ENCODE measurements at regions not wholly inside any gene's neighbourhood (a gene's known extent, or its start where the extent isn't known, plus 50 kb on each side); places are given as distances from the start of the nearest gene placed in this dataset.
"Not testable (repeated sequence)": the region's sequence is repeated elsewhere in the genome, so short reads cannot be mapped to it uniquely, and the experiment has no call there.

DNA sequence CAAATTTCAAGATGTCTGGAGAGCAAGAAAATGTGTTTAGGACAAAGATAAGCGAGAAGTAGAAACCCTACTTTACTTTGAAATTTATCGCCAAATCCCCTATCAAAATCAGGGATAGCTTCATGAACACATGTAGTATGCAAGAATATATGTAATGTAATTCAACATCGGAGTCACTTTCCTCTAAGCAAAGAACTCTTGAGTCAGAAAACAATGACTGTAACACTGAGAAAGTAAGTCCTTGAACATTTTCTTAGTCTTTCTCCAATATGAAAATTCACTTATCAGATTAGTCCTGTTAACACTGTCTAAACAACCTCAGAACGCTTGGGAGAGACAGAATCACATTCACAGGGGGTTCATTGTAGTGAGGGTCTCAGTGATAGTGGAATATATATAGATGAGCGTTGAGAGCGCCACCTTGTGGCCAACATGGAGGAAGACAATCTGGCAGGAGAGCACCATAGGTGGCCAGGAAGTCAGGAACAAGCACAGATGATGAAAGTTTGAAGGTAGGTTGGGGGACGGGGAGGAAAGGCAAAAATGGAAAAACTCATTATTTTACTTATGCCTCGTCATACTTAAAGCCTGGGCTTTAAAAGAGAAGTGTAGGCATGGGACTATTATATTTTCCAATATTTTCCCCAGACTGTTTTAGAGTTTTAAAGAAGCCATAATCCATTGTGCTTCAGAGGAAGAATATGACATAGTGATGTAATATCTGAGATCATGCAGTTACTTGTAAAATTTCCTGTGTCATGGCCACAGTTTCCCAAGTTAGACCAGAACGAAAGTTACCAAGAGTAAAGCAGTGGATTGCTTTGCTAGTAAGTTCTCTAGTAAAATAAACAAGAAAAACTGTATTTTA, 115.5 kb upstream of the GNAI1 start:
- peak; percentile 14 for DNase-seq

DNA sequence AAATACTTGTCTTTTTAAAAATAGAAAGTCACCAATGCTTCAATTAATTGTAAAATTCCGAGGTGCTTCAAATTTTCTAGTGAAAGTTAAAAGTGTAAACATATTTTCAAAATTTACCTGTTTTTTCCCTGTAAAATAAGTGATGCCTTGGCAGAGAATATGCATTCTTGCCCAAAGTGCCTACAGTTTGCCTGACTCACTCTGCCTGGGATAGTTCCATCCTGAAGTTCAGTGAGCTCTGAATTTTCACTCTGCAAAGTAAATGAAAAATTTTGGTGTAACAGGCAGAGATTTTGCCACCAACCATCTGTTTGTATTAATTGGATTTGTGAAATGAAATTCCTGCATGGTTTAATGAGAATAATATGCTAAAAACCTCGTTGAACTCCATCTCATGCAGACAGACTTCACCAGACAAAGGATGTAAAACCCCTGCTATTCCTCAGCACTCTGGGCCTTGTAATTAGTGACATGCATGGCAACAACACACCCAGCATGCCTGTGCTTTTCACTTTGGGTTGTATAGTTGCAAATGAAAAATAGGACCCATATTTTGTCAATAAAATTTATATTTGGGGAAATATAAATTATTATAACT, 117.4 kb upstream of the GNAI1 start:
- no peak for DNase-seq

DNA sequence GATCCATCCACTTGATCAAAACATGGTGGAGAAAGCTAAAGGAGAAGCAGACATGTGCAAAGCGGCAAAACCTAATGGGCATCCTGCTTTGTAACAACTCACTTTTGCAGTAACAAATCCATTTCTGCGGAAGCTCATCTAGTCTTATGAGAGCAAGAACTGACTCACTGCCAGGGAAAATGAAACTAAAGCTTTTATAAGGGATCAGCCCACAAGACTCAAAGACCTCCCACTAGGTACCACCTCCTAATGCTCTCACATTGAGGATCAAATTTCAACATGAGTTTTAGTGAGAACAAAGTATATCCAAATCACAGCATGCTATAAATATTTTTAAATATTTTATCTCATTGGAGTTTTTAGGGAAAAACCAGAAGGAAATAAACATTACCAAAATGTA, 120.1 kb upstream of the GNAI1 start:
- no peak for DNase-seq

DNA sequence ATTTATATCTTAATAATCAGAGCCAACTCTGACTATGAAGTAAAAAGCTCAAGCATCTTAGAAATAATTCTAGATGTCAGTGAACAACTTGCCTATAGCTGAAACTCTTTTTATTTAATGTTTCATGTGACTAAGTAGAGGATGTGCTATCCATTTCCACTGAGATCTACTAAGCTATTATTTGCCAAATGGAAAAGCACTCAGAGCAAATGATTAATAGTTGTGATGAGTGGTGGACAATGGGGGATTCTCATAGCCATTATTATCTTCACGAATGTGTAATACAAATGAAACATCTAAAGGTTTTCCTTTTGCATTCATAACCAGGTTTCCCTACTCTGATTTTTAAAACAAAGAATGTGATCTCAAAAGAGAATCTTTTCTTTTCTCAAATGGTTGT, 126.6 kb upstream of the GNAI1 start:
- no peak for DNase-seq

DNA sequence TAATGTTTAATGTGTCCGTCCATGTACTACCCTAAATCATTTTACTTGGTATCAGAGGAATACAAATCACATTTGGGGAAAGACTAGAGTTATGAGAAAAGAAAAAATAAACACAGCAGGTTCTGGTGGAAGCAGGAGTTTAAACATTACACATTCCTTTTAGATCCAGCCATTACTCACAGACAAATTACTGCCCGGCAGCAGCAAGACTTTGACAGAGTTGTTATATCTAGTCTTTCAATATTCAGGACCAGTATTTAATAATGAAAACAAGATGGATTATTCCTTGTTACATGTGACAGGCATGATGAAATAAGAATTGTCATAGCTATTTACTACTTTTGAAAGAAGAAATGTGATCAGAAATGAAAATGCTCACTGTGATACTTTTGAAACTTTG, 131.8 kb upstream of the GNAI1 start:
- DNase-seq, result no peak

DNA sequence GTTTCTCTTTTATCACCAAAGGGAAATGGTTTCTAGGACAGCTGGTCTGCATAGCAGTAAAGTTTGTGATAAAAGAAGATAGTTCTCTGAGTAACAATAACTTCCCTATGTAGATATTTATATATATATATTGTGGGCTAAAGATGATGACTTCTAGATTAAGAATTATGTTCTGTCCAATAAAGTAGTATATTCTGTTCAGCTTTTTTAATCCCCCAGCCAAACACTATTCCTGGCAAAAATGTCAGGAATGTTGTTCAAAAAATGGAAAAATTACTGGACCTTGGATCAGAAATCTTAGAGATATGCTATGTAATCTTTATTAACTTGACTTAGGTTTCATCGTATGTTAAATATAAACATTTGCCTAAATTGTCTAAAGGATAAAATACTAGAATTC, 136.3 kb upstream of the GNAI1 start:
- DNase-seq, result no peak

DNA sequence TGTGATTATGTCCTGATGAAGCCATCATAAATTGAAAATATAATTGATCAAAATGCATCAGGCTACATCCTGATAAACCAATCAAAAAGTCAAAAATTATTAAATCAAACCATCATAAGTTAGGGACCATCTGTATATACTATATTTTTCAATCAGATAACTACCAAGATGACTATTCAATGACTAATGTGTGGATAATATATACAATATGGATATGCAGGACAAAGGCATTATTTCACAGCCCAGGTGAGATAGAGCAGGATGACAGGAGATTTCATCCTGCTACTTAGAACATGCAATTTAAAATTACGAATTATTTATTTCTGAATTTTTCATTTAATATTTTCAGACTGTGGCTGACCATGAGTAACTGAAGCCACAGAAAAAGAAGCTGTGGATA, 137.3 kb upstream of the GNAI1 start:
- no peak for DNase-seq

DNA sequence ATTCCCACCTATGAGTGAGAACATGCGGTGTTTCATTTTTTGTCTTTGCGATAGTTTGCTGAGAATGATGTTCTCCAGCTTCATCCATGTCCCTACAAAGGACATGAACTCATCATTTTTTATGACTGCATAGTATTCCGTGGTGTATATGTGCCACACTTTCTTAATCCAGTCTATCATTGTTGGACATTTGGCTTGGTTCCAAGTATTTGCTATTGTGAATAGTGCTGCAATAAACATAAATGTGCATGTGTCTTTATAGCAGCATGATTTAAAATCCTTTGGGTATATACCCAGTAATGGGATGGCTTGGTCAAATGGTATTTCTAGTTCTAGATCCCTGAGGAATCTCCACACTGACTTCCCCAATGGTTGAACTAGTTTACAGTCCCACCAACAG, 138.9 kb upstream of the GNAI1 start:
- not testable (repeated sequence) for DNase-seq

DNA sequence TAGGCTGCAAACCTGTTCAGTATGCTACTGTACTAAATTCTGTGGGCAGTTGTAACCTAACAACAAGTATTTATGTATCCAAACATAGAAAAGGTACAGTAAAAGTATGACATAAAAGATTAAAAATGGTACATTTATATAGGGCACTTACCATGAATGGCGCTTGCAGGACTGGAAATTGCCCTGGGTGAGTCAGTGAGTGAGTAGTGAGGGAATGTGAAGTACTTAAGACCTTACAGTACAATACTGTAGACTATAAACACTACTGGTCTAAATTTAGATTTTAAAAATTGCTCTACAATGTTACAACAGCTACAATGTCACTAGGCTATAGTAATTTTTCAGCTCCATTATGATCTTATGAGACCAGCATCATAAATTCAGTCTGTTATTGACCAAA, 146.0 kb upstream of the GNAI1 start:
- no peak for DNase-seq

DNA sequence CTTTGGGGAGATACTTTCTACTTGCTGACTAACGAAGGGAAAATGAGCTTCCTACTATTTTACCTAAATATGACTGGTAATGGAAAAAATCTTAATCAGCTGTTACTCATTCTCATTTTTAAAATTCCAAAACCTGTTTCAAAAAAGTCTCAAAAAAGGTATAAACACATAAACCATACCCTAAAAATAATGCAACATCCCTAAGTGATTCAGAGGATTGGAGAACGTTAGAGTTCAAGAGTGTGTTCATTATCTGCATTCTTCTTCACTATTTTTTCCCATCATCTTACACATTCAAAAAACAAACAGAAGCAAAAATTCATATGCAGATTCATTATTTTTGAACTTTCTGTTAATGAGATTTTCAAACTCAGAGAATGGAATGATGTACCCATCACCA, 150.4 kb upstream of the GNAI1 start:
- DNase-seq, result no peak

DNA sequence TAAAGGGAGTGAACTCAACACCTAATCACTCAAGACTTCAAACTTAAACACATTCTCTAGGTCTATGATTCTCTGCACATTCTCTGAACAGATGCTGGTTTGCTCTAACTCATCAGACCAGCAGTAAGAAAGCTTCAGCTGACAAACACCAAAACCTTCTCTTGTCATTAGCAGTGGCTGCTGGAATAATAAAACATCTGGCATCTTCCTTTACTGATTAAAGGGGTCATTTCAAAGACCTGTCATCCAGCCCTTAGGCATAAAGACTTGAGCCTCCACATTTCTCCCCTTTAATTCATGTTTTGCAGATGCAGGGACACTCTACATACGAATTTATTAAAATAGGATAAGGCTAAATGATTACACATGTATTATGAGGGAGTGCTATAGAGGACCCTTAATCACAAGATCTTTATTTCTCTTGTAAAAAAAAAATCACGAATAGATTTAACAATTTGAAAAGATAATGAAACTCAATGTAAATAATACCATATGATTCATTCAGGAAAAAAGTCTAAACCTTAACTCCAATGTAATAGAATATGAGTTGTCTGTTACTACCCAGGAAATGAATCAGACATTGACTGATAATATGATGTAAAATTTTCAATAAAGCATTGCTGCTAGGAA, 152.4 kb upstream of the GNAI1 start:
- no peak for DNase-seq

DNA sequence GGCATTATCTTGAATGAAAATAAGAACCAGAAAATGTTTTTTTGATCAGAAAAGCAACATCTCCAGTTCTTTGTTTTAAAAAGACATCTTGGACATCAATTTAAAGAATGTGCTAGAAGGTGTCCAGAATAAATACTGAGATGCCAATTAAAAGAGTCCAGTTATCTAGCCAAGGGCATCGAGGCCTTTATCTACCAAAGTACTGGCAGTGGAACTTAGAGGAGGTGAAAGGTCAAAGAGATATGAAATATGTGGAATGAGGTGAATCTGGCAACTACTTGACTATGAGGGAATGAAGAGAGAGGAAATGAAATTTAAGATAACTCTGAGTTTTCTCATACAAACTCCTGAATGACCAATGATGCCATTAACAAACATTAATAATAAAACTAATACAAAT, 154.3 kb upstream of the GNAI1 start:
- DNase-seq, result no peak

DNA sequence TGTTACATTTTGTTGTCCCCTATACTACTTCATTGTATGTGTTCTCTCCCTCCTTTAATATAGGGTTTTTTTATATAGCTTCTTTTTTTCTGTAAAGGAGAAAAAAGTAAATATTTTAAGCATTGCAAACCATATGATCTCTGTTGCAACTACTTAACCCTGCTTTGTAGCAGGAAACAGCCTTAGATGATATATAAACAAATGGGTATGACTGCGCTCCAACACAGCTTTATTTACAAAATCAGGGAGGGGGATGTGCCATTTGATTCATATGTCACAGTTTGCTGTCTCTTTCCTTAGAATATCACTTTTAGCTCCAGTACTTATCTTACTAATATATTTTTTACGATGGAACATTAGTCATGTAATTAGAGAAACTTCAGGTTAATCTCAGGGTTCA, 155.2 kb upstream of the GNAI1 start:
- no peak for DNase-seq

DNA sequence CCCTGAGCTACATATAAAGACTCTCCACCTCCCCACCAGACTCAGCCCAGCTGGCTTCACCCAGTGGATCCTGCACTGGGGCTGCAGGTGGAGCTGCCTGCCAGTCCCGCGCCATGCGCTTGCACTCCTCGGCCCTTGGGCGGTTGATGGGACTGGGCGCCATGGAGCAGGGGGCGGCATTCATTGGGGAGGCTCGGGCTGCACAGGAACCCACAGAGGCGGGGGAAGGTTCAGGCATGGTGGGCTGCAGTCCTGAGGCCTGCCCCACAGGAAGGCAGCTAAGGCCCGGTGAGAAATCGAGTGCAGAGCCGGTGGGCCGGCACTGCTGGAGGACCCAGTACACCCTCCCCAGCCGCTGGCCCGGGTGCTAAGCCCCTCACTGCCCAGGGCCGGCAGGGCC, 157.2 kb upstream of the GNAI1 start:
- no peak for DNase-seq

DNA sequence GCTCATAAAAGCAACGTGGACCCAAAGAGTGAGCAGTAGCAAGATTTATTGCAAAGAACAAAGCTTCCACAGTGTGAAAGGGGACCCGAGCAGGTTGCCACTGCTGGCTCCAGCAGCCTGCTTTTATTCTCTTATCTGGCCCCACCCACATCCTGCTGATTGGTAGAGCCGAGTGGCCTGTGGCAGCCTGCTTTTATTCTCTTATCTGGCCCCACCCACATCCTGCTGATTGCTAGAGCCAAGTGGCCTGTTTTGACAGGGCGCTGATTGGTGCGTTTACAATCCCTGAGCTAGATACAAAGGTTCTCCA, 158.0 kb upstream of the GNAI1 start:
- not testable (repeated sequence) for DNase-seq

DNA sequence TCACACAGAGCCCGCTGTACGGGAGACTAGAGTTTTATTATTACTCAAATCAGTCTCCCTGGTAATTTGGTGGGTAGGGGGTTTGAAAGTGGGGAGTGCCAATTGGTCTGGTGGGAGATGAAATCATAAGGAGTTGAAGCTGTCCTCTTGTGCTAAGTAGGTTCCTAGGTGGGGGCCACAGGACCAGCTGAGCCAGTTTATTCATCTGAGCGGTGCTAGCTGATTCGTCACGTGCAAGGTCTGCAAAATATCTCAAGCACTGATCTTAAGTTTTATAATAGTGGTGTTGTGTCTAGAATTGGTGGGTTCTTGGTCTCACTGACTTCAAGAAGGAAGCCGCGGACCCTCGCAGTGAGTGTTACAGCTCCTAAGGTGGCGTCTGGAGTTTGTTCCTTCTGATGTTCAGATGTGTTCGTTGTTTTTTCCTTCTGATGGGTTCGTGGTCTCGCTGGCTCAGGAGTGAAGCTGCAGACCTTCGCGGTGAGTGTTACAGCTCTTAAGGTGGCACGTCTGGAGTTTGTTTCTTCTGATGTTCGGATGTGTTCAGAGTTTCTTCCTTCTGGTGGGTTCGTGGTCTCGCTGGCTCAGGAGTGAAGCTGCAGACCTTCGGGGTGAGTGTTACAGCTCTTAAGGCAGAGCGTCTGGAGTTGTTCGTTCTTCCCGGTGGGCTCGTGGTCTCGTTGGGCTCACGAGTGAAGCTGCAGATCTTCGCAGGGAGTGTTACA, 158.5 kb upstream of the GNAI1 start:
- DNase-seq, result not testable (repeated sequence)

DNA sequence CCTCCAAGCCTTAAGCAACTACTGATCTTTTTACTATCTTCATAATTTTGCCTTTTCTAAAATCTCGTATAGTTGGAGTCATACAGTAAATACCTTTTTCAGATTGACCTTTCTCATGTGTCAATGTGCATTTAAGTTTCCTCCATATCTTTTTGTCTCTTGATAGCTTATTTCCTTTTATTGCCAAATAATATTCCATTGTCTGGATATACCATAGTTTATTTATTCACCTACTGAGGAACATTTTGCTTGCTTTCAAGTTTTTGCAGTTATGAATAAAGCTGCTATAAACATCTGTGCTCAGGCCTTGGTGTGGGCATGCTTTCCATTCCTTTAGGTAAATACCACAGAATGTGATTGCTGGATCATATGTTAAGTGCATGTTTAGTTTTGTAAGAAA, 161.2 kb upstream of the GNAI1 start:
- DNase-seq, result no peak

DNA sequence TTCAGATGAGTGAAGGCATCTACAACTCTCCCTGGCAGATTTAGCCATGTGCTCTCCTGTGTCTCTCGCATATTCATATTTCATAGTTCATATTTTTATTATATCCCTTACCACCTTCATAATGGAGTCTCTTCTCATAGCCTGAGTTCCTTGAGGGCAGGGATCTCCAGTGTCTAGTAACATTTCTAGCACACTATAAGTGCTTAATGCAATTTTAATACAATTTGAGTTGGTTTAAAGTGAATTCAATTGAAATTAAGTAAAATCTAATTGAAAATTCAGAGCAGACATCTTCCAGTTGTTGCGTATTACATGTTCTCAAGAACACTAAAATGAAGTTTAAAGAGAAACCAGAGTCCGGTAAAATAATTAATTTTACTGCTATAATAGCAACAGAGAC, 163.6 kb upstream of the GNAI1 start:
- no peak for DNase-seq

DNA sequence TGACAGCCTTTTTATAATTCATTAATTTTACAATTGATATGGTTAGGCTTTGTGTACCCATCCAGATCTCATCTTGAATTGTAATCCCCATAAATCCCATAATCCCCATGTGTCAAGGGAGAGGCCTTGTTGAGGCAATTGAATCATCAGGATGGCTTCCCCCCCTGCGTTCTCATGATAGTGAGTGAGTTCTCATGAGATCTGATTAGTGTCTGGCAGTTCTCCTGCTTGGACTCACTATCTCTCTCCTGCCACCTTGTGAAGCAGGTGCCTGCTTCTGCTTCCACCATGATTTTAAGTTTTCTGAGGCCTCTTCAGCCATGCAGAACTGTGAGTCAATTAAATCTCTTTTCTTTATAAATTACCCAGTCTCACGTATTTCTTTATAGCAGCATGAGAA, 165.7 kb upstream of the GNAI1 start:
- DNase-seq, result no peak

DNA sequence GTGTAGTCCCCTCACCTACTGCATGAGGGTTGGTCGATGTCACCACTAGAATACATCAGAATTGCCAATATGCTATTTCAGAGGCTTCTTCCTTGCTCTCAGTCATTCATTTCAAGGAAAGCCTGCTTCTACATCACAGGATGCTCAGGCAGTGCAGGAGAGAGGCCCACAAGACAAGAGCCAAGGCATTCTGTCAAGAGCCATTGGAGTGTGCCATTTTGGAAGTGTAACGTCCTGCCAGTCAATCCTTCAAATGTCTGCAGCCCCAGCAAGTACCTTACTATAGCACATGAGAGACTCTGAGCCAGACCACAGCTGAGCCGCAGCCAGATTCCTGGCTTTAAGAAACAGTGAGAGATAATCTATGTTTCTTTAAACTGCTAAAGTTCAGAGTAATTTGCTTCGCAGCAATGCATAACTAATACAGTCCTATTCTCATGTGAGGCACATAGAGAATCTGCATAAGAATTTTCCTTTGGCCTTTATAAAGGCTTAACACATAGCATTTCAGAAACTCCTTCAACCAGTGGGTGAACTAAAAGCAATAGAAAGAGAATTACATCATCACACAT, 166.5 kb upstream of the GNAI1 start:
- DNase-seq, result no peak

DNA sequence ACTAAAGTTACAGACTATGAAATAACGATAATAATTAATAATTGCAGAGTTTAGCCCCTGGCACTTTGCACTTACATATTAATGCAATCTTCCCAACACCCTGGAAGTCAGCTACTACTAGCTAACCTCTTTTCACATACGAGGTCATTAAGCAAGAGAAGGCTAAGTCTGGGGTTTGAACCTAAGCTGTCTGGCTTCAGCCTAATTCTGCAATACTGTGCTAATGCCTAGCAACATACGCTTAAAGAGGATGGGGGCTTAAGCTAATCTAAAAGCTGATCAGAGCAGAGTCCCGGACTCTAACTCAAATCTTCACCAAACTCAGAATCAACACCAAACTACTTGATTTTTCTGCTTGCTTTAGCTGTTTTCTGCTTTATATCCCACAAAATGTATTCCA, 168.7 kb upstream of the GNAI1 start:
- DNase-seq, result no peak

DNA sequence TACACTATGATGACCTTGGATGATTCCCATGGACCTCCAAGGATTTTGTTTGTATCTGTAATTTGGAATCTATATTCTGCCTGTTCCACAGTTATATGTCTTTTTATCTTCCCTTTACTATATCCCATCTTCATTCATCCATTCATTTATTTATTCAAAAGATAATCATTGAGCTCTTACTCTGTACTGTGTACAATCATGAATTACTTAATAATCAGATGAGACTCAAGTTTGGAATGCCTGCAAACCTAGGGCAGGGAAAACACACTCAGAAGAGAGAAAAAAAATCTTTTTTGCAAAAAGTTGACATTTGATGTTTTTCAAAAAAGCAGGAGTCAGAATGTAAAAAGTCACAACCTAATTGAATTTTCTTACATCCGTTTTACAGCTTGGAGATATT, 170.2 kb upstream of the GNAI1 start:
- no peak for DNase-seq

DNA sequence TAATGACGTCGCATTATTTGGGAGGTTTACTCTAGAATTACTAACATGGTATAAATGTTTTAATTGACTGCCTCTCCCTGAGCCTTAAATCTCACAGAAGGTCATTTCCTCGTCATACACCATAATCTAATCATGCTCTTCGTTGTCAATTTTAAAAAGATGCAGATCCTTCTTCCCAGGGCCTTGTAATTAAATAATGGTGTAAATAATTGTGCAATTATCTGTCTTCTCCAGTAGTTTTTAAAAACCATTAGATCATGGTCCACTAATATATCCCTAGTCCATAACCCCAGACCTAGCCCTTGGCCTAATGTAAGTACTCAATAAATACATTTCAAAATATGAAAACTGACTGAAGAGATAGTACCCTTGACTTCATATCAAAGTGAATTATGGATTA, 181.5 kb upstream of the GNAI1 start:
- DNase-seq, result no peak

DNA sequence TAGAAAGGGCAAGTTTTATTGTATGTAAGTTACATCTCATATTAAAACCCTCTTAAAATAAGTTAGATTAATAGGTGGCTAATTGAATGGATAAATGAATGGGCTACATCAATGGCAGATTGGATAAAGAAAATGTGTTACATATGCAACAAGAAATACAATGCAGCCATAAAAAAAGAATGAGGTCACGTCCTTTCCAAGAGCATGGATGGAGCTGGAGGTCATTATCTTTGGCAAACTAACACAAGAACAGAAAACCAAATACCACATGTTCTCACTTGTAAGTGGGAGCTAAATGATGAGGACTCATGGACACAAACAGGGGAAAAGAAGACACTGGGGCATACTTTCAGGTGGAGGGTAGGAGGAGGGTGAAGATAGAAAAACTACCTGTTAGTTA, 182.2 kb upstream of the GNAI1 start:
- DNase-seq, result no peak
